ENCODE measurements at regions not wholly inside any gene's neighbourhood (a gene's known extent, or its start where the extent isn't known, plus 50 kb on each side); places are given as distances from the start of the nearest gene placed in this dataset.

GRCh38 chr5:113771483-113771882 lies 258.0 kb downstream of the YTHDC2 start:
- Histone ChIP-seq H3K14ac (replicated peaks; ENCODE audit: low read depth, low read length) (no peak overlapping the region), H3K27ac (ENCODE audit: insufficient read depth, low read length) (no peak overlapping the region), H3K9me3 (ENCODE audit: control insufficient read depth, insufficient read depth, low read length) (no peaks in the 10 kb centered on the region), H4K20me1 (ENCODE audit: insufficient read depth, low read length) (no peaks in the 10 kb centered on the region), H4K91ac (ENCODE audit: insufficient read depth, low read depth, low read length) (no peak overlapping the region), H3K4me2 (ENCODE audit: low read depth, low read length) (no peak overlapping the region), H3K4ac (ENCODE audit: low read depth, low read length) (no peak overlapping the region), H3K56ac (ENCODE audit: extremely low read depth, insufficient read depth, low read length) (no peak overlapping the region), H3K18ac (ENCODE audit: low read depth, low read length) (no peak overlapping the region), H3K23ac (ENCODE audit: low read depth, low read length) (no peak overlapping the region), H2BK5ac (ENCODE audit: low read depth, low read length, poor library complexity, severe bottlenecking) (no peak overlapping the region), H4K5ac (ENCODE audit: low read depth, low read length) (no peak overlapping the region), H3K27me3 (ENCODE audit: control insufficient read depth, insufficient read depth, low read length) (no peaks in the 10 kb centered on the region), H3K4me3 (ENCODE audit: insufficient read depth, low read depth, low read length) (no peak overlapping the region), H3K9me1 (ENCODE audit: insufficient read depth, low read length) (no peaks in the 10 kb centered on the region), H3K79me1 (ENCODE audit: low read depth in 1 of 2, low read length in 2 of 2) (no peaks in the 10 kb centered on the region), H2AK9ac (replicated peaks; ENCODE audit: low read depth, low read length, poor library complexity) (no peak overlapping the region), H3K4me1 (ENCODE audit: control insufficient read depth, insufficient read depth, low read length) (no peaks in the 10 kb centered on the region), H2BK20ac (ENCODE audit: low read depth, low read length) (no peak overlapping the region), H2AK5ac (ENCODE audit: low read depth, low read length) (no peak overlapping the region), H4K8ac (ENCODE audit: low read depth in 2 of 2, low read length in 2 of 2) (no peak overlapping the region), H2BK120ac (ENCODE audit: low read depth, low read length) (no peak overlapping the region), H3K36me3 (ENCODE audit: control insufficient read depth, insufficient read depth, low read length) (no peaks in the 10 kb centered on the region), H3K9ac (ENCODE audit: low read depth, low read length) (no peak overlapping the region), H2BK15ac (ENCODE audit: low read depth, low read length) (no peak overlapping the region), H2AFZ (replicated peaks; ENCODE audit: low read length, poor library complexity) (no peak overlapping the region)
- DNase-seq = no peak
- no TSS peak for BruUV-seq (replicated peaks)
- dilution Hi-C loops (cut with HindIII; ENCODE audit: low sequenced_read_pairs, unreplicated experiment) (no loop called here), intact Hi-C loops (cut with micrococcal nuclease) (no loop called here), in situ Hi-C loops (cut with MboI; ENCODE audit: low sequenced_read_pairs) (no loop called here)
- CTCF ChIA-PET = no interaction called here
- POLR2A ChIA-PET (ENCODE audit: unreplicated experiment) = no interaction called here
- WGBS, 2 experiments (ENCODE audit: extremely low coverage in 2 of 2, insufficient read length in 1 of 2) = no CpG with 5 or more reads among the region's 2 CpGs
- TF ChIP-seq FOS (IDR thresholded peaks at IDR 0.05; ENCODE audit: low read depth, low read length) = no peak
- TF ChIP-seq ELK1 (IDR thresholded peaks at IDR 0.05; ENCODE audit: borderline replicate concordance, low read depth, low read length) = no peak
- no peak for TF ChIP-seq MAFK (IDR thresholded peaks at IDR 0.05; ENCODE audit: low read depth, low read length)
- TF ChIP-seq NFE2L2 (IDR thresholded peaks at IDR 0.05; ENCODE audit: low read depth, low read length) = no peak
- no peak for TF ChIP-seq USF2 (IDR thresholded peaks at IDR 0.05; ENCODE audit: low read depth, low read length)
- TF ChIP-seq POLR2A (IDR thresholded peaks at IDR 0.05; ENCODE audit: low read depth, low read length) = no peak
- TF ChIP-seq MAZ (IDR thresholded peaks at IDR 0.05; ENCODE audit: borderline replicate concordance, low read depth, low read length) = no peak
- no peak for TF ChIP-seq CHD1 (IDR thresholded peaks at IDR 0.05; ENCODE audit: low read depth, low read length)
- ATAC-seq (ENCODE audit: low read depth) = no peak
